ENCODE measurements at regions not wholly inside any gene's neighbourhood (a gene's known extent, or its start where the extent isn't known, plus 50 kb on each side); places are given as distances from the start of the nearest gene placed in this dataset.

DNA sequence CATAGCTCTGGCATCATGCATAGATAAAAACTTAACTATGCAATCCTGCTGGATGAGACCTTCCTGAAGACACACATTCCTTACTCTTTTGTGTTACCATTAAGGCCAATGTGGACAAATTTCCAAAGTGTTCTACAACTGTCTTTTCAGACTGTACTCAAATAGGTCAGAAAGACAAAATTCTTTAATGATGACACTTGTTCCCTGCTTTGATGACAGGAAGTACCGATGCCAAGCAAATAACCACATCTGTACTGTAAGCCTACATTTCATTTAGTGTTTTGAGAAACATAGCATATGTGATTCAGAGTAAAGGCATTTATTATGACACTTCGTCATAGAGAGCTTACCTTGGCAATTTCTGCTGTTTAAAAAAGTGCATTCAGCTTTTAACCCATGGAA, 55.0 kb downstream of the PMAIP1 start:
- Histone ChIP-seq H2AFZ (ENCODE audit: low read length) (no peak overlapping the region), H3K4me1 (ENCODE audit: insufficient read depth, low read length, poor library complexity, severe bottlenecking) (peaks cover 62% of the 10 kb centered on the region), H3K79me2 (ENCODE audit: insufficient read depth, low read length) (no peaks in the 10 kb centered on the region), H3K9me3 (ENCODE audit: insufficient read depth, low read depth, low read length) (no peaks in the 10 kb centered on the region), H3K36me3 (ENCODE audit: insufficient read depth, low read length) (no peaks in the 10 kb centered on the region), H3K9me2 (replicated peaks; ENCODE audit: low read depth, low read length) (no peaks in the 10 kb centered on the region), H3F3A (ENCODE audit: low read depth) (0 out of 2 replicates have a peak, but pooled peaks cover 4% of the 10 kb centered on the region), H3K27me3 (ENCODE audit: insufficient read depth, low read length, poor library complexity, severe bottlenecking) (no peaks in the 10 kb centered on the region), H4K20me1 (ENCODE audit: insufficient read depth, low read length, poor library complexity, severe bottlenecking) (no peaks in the 10 kb centered on the region), H3K9ac (ENCODE audit: low read depth, low read length, poor library complexity, severe bottlenecking) (no peak overlapping the region), H3K4me3 (ENCODE audit: low read length, poor library complexity, severe bottlenecking) (no peak overlapping the region), H3K4me2 (ENCODE audit: low read depth, low read length, poor library complexity, severe bottlenecking) (peak overlapping the region; percentile 21)
- TF ChIP-seq EZH2phosphoT487 (IDR thresholded peaks at IDR 0.05; ENCODE audit: borderline replicate concordance), result no peak
- TF ChIP-seq, protein P1, sequence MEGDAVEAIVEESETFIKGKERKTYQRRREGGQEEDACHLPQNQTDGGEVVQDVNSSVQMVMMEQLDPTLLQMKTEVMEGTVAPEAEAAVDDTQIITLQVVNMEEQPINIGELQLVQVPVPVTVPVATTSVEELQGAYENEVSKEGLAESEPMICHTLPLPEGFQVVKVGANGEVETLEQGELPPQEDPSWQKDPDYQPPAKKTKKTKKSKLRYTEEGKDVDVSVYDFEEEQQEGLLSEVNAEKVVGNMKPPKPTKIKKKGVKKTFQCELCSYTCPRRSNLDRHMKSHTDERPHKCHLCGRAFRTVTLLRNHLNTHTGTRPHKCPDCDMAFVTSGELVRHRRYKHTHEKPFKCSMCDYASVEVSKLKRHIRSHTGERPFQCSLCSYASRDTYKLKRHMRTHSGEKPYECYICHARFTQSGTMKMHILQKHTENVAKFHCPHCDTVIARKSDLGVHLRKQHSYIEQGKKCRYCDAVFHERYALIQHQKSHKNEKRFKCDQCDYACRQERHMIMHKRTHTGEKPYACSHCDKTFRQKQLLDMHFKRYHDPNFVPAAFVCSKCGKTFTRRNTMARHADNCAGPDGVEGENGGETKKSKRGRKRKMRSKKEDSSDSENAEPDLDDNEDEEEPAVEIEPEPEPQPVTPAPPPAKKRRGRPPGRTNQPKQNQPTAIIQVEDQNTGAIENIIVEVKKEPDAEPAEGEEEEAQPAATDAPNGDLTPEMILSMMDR (conservative IDR thresholded peaks at IDR 0.05; ENCODE audit: low read length), result no peak

DNA sequence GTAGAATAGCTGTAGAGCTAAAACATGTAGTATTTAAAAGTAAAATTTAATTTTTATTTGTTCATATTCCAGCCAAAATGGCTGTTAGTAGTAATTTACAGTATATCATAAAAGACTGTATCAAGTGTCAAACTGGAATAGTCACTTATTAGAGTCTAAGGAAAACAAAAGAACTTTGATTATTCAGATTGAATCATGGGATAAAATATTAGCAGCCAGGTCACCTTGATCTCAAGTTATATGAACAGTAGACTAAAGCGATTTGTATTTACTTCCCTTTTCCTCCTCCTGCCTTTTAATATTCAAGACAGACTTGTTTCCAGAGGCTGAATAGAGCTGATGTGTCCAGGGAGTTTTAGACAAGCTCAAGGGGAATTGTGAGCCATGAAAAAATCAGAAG, 54.4 kb downstream of the PMAIP1 start:
- Histone ChIP-seq H3K4me3 (ENCODE audit: low read length, poor library complexity, severe bottlenecking) (no peak overlapping the region), H3K27me3 (ENCODE audit: insufficient read depth, low read length, poor library complexity, severe bottlenecking) (no peaks in the 10 kb centered on the region), H3K79me2 (ENCODE audit: insufficient read depth, low read length) (no peaks in the 10 kb centered on the region), H3K9ac (ENCODE audit: low read depth, low read length, poor library complexity, severe bottlenecking) (no peak overlapping the region), H2AFZ (ENCODE audit: low read length) (no peak overlapping the region), H3K36me3 (ENCODE audit: insufficient read depth, low read length) (no peaks in the 10 kb centered on the region), H4K20me1 (ENCODE audit: insufficient read depth, low read length, poor library complexity, severe bottlenecking) (no peaks in the 10 kb centered on the region), H3K4me2 (ENCODE audit: low read depth, low read length, poor library complexity, severe bottlenecking) (peak overlapping the region; percentile 21), H3K4me1 (ENCODE audit: insufficient read depth, low read length, poor library complexity, severe bottlenecking) (peaks cover 57% of the 10 kb centered on the region), H3K9me3 (ENCODE audit: insufficient read depth, low read depth, low read length) (no peaks in the 10 kb centered on the region), H3K9me2 (replicated peaks; ENCODE audit: low read depth, low read length) (no peaks in the 10 kb centered on the region), H3F3A (ENCODE audit: low read depth) (0 out of 2 replicates have a peak, but pooled peaks cover 4% of the 10 kb centered on the region)
- no peak for TF ChIP-seq EZH2phosphoT487 (IDR thresholded peaks at IDR 0.05; ENCODE audit: borderline replicate concordance)
- TF ChIP-seq, protein P1 (conservative IDR thresholded peaks at IDR 0.05; ENCODE audit: low read length), result no peak

Measured in Loucy (cell line).